ENCODE measurements at regions not wholly inside any gene's neighbourhood (a gene's known extent, or its start where the extent isn't known, plus 50 kb on each side); places are given as distances from the start of the nearest gene placed in this dataset.

- in situ Hi-C loops (cut with HindIII; ENCODE audit: low sequenced_read_pairs): no loop called here
Observed at GRCh38 chr4:138935135-138935807, 80.3 kb upstream of the NOCT start.

DNA sequence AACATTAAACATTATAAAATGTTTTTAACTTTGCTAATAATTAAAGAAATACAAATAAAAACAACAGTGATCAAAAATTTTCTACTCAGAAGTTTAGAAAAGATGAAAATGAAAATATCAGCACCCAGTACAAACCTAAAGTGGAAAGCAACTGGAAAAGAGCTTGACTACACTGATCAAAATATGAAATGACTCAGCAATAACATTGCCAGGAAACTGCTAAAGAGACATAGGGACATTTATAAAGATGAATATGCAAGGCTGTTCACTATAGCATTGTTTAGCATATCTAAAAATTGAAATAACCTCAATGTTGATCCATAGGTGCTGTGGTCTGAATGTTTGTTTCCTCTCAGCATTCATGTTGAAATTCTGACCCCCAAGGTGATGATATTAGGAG lies 88.5 kb upstream of the NOCT start:
- in situ Hi-C loops (cut with HindIII; ENCODE audit: low sequenced_read_pairs): no loop called here

DNA sequence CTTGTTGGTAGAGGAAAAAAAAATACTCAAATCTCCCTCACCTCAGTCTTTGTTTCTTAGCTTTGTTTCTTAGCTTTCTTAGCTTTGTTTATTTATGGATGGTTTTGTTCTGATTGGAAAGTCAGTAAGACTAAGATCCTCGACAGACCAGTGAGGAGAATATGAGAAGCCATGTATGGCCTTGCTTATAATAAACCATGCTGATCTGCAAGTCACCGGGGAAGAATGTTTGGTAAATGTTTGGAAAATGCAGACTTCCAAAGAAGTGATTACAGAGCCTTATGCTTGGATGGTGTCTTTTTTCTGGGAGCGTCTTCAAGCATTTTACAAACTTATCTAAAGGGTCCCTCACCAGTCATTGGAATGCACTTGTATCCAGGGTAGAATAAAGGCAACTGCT lies 90.1 kb upstream of the NOCT start:
- in situ Hi-C loops (cut with HindIII; ENCODE audit: low sequenced_read_pairs): no loop called here

- in situ Hi-C loops (cut with HindIII; ENCODE audit: low sequenced_read_pairs): loop anchor here (5.0 kb wide), 1 partner anchor 342 kb away; no protein-coding TSS in a partner anchor
Observed at GRCh38 chr4:138919094-138919936, 96.3 kb upstream of the NOCT start.

DNA sequence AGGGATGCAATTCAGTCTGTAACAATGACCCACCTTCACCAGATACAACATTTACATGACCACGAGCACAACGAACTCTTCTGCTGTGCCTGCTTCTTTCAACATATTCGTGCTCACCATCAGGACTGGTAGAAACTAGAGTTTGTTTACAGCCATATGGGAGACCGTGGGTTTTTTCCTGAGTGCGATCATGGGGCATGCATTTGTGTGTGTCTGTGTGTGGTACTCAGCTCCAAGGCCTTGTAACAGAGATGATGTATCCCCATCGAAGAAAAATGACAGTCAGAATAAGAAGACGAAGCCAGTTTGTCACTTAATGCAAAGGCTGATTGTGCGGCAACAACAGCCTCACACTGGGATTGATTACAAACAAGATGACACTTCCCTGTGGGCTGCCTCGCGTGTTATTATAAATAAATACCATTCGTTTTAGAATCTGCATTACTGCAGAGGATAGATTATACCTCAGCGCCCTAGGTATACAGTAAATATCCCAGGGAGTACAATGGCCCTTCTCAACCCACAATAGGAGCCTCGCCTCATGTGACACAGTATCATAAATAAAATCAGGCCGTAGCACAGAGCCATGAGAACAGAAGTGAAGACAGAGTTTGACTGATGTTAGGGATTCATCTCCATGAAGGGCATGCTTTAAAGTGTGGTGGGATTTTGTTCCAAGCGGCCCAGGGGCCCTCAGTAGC lies 97.3 kb upstream of the NOCT start:
- in situ Hi-C loops (cut with HindIII; ENCODE audit: low sequenced_read_pairs): loop anchor here (5.0 kb wide), 1 partner anchor 341 kb away; no protein-coding TSS in a partner anchor

DNA sequence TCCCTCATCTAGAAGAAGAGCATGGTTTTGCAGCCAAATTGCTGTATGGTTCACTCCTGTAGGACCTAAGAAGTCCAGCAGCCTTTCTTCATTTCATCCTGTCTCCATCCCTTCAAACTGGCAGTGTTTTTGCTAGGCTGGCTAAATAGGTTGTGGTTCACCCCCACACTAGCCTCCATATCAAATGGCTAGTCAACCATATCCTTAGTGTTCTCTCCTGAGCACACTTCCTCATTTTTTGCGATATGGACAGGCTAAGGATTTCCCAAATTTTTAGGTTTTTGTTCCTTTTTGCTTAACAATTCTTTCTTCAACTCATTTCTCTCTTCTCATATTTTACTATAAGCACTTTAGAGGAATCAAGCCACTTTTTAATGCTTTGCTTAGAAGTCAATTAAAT lies 98.8 kb upstream of the NOCT start:
- in situ Hi-C loops (cut with HindIII; ENCODE audit: low sequenced_read_pairs): loop anchor here (5.0 kb wide), 1 partner anchor 339 kb away; no protein-coding TSS in a partner anchor

GRCh38 chr4:138915756-138916155 lies 99.8 kb upstream of the NOCT start:
- in situ Hi-C loops (cut with HindIII; ENCODE audit: low sequenced_read_pairs): loop anchor here (5.0 kb wide), 1 partner anchor 338 kb away; no protein-coding TSS in a partner anchor

- in situ Hi-C loops (cut with HindIII; ENCODE audit: low sequenced_read_pairs): no loop called here
Observed at GRCh38 chr4:138912704-138913340, 102.8 kb upstream of the NOCT start.

DNA sequence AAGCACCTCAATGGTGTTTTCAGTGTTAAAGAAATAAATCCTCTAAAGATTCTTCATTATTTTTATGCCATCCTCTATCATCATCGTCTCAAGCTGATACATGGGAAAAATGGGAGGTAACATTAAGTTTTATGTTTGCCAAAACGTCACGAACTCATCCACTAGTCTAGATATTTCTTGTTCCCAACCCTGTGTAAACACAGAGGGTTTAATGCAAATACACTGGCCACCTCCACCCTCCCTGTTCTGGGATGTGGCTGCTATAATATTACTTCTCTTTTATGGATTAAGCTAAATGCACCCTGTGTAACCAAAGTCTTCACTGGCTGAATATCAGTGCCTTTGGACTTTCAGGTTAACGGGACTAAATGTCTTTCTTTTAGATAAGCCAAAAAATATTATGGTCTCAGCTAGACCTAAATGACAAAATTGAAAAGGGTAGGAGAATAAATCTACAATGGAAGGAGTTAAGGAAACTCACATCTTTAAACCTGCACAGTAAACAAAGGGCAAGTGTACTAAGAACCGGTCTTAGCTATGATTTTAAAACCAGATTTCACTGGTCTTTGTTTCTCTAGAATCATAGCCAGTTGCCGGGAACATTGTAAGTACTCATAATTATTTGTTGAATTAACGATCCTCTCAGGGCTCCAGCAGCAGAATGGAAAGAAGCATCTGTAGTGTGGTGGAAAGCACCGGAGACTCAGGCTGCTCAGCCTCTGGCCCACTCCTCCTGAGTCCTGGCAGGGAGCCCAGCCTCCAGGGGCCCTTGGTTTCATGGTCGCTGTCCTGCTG lies 103.5 kb upstream of the NOCT start:
- in situ Hi-C loops (cut with HindIII; ENCODE audit: low sequenced_read_pairs): no loop called here

GRCh38 chr4:138910914-138911336 lies 104.7 kb upstream of the NOCT start:
- in situ Hi-C loops (cut with HindIII; ENCODE audit: low sequenced_read_pairs): no loop called here

- in situ Hi-C loops (cut with HindIII; ENCODE audit: low sequenced_read_pairs): no loop called here
Observed at GRCh38 chr4:138910195-138910913, 105.2 kb upstream of the NOCT start.

DNA sequence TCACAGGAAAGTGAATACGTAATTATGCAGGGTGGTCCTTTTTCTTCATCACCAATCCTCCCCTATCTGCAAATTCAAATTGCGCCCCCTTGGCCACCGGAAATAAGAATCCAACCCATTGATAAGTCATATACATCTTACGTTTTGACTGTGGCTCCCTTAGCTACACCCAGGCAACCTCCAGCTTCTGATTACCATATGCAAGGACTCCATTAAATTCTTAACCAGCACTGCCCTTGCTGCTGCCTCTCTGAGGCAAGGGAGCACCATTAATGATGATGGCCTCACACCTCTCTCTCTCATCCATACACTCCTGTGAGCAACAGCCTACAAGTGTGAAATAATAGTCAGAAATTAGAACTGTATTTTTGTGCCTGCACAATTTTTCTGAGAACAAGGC lies 106.0 kb upstream of the NOCT start:
- in situ Hi-C loops (cut with HindIII; ENCODE audit: low sequenced_read_pairs): no loop called here

DNA sequence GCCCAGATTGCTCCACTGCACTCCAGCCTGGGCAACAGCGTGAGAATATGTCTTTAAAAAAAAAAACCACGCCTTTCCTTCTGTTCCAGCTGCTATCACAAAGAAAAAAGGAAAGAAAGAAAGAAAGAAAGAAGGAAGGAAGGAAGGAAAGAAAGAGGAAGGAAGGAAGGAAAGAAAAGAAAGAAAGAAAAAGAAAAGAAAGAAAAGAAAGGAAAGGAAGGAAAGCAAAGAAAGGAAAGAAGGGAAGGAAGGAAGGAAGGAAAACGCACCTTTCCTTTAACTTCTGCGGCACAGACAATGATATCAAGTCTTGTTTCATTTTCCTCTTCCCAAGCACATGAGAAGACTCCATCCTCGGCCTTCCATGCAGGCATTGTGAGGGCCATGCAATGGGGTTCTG lies 107.4 kb upstream of the NOCT start:
- in situ Hi-C loops (cut with HindIII; ENCODE audit: low sequenced_read_pairs): no loop called here

GRCh38 chr4:138907174-138907573 lies 108.4 kb upstream of the NOCT start:
- in situ Hi-C loops (cut with HindIII; ENCODE audit: low sequenced_read_pairs): no loop called here

DNA sequence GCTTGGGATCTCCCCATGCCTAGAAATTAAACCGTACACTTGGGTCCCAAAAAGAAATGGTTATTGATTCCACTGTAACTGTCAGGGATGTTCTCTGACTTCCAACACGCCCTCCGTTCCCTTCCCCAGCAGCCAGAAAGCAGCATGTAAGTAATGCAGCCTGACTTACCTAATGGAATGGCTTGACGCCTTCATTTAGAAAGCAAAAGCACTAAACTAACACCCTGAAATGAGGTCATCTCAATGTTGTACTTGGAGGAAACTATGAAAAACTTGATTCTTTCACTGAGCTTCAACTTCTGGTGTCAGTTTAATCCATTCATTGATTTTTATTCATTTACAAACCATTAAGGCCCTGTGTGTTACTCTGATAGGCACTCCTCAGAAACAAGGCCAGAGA lies 110.8 kb upstream of the NOCT start:
- in situ Hi-C loops (cut with HindIII; ENCODE audit: low sequenced_read_pairs): loop anchor here (5.0 kb wide), 1 partner anchor 102 kb away; no protein-coding TSS in a partner anchor

DNA sequence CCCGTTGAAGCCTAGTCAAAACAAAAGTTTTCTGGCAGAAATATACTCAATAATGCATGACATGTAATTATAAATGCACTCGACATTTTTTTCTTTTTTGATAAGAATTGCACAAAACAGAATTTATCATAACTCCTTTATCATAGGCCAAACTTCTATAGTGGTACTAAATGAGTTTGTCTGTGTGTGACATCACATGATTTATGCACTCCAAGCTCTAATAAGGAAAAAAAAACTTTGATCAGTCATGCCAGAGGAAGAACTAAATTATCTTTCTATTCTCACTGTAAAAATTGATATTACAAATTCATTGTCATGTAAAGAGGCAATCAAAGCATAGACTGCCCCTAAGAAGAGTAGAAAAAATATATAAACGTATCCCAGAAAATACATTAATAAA lies 112.4 kb upstream of the NOCT start:
- in situ Hi-C loops (cut with HindIII; ENCODE audit: low sequenced_read_pairs): loop anchor here (5.0 kb wide), 1 partner anchor 101 kb away; no protein-coding TSS in a partner anchor

GRCh38 chr4:138902705-138903104 lies 112.9 kb upstream of the NOCT start:
- in situ Hi-C loops (cut with HindIII; ENCODE audit: low sequenced_read_pairs): loop anchor here (5.0 kb wide), 1 partner anchor 100 kb away; no protein-coding TSS in a partner anchor

DNA sequence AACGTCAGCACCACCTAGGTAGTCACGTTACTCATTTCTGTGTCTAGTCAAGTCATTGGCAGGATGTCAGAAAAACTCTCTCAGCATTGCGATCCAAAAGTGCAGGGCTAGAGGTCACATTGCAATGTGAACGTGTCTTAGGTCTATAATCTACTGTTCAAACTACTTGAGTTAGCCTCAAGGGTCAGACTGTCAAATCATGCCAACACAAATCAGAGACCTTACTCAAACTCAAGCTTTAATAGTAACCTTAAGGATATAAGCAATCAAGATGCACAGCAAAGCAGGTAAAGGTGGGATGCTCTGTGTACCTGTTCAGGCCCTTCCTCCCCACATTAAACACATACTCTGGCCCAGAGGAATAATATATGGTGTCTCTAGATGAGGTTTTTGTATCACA lies 114.4 kb upstream of the NOCT start:
- in situ Hi-C loops (cut with HindIII; ENCODE audit: low sequenced_read_pairs): loop anchor here (5.0 kb wide), 1 partner anchor 99 kb away; no protein-coding TSS in a partner anchor

DNA sequence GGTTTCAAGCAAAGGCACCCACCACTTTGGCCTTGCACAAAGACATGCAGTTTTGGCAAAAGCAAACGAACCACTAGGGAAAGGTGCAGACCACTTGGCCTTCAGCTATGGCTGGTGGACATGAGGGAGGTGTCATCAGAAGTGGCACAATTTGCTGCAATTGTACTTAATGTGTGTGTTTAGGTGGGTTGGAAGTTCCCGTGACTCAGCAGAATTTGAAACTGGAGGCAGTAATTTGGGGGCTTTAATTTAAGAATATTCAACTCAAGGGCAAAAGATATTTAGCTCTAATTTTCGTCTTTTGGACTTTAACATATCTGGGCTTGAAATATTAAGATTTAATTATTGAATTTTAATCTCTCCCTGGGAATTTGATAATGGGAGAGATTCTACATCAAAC lies 115.6 kb upstream of the NOCT start:
- in situ Hi-C loops (cut with HindIII; ENCODE audit: low sequenced_read_pairs): loop anchor here (5.0 kb wide), 1 partner anchor 98 kb away; no protein-coding TSS in a partner anchor

Data from endothelial cell of hepatic sinusoid (primary cell).